Bronchial epithelial cell (primary cell): ENCODE measurements at regions not wholly inside any gene's neighbourhood (a gene's known extent, or its start where the extent isn't known, plus 50 kb on each side); places are given as distances from the start of the nearest gene placed in this dataset.

Experiments
- DNase-seq: peaks from one replicate; pipeline ENCODE4 v3.0.0-alpha.2; 2010; ENCODE audit warnings: low read depth
- FAIRE-seq: peaks from 2 replicates; lab custom pipeline; 2011; peaks lifted over from hg19 to GRCh38; lab: Jason Lieb, UNC
- H3K27me3 ChIP-seq: 2 replicates; pipeline ENCODE4 v1.5.1; 2011; ENCODE audit warnings: low read length; ENCODE audit not compliant: control insufficient read depth, insufficient read depth
- H3K36me3 ChIP-seq: 2 replicates; pipeline ENCODE4 v1.5.1; 2011; ENCODE audit warnings: low read length; ENCODE audit not compliant: control insufficient read depth, insufficient read depth
- H3K4me3 ChIP-seq: 2 replicates; pipeline ENCODE4 v1.5.1; 2011; ENCODE audit warnings: mild to moderate bottlenecking, low read depth, low read length, control low read depth
- CTCF ChIP-seq: IDR thresholded peaks from 2 replicates; pipeline ENCODE4 v1.5.1; 2011; ENCODE audit warnings: mild to moderate bottlenecking, moderate library complexity, low read length, control low read depth, inconsistent platforms; ENCODE audit not compliant: insufficient read depth, severe bottlenecking

GRCh38 chr10:50992972-50993766 is 81.1 kb upstream of the PRKG1 start:
- no peak overlapping the region for H3K4me3 ChIP-seq
- FAIRE-seq (peak; percentile 32), DNase-seq (peak; percentile 22)
- no peak for TF ChIP-seq CTCF
- H3K36me3 ChIP-seq = no peaks in the 10 kb centered on the region
- peaks cover 5% of the 10 kb centered on the region for H3K27me3 ChIP-seq

GRCh38 chr10:50993771-50994251 is 80.5 kb upstream of the PRKG1 start:
- Histone ChIP-seq H3K27me3 (peaks cover 5% of the 10 kb centered on the region), H3K36me3 (no peaks in the 10 kb centered on the region), H3K4me3 (no peak overlapping the region)
- FAIRE-seq (no peak), DNase-seq (peak; percentile 74)
- TF ChIP-seq CTCF = no peak

DNA sequence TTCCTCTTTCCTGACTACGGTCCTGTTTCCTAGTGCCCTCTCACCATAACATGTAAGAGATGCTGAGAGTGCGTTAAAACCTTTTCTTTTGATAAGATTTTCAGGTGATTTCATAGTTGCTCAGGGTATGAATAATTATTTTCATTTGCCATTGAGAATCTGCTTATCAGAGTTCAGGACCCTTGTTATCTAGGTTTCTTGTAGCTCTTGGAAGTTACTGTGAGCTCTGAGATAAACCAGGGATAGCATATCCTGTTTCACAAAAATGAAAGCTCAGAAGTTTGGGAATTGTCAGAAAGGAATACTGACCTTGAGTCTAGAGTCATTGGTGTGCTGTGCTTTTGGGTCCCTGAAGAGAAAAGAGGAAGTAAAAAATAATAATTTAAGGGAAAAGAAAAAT is 76.8 kb upstream of the PRKG1 start:
- no peak overlapping the region for H3K4me3 ChIP-seq
- no peak for TF ChIP-seq CTCF
- FAIRE-seq (no peak), DNase-seq (no peak)
- no peaks in the 10 kb centered on the region for H3K27me3 ChIP-seq
- H3K36me3 ChIP-seq = no peaks in the 10 kb centered on the region

DNA sequence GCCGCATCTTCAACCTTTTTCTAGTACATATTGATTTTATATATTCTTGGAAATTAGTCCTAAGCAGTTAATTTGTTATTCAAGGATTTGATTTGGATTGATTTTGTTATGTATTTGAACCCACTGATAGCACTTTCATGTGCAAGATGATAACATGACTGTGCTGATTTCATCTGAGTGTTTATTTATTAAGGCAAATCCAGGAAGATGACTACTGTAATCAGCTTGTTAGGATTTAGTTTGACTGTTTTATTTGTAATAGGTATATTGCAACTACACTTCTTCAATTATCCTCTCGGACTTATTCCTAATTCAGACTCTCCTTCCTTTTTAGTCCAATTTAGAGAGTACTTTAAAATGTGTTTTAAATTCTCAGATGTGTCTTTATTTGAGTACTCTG is 75.1 kb upstream of the PRKG1 start:
- FAIRE-seq = no peak

GRCh38 chr10:51000164-51000563 is 74.1 kb upstream of the PRKG1 start:
- no peak for TF ChIP-seq CTCF
- DNase-seq (peak; percentile 63), FAIRE-seq (no peak)
- Histone ChIP-seq H3K27me3 (no peaks in the 10 kb centered on the region), H3K36me3 (no peaks in the 10 kb centered on the region), H3K4me3 (no peak overlapping the region)

More for the DNA sequence above, 75.1 kb upstream of the PRKG1 start:
- Histone ChIP-seq H3K36me3 (no peaks in the 10 kb centered on the region), H3K4me3 (no peak overlapping the region), H3K27me3 (no peaks in the 10 kb centered on the region)
- no peak for DNase-seq
- TF ChIP-seq CTCF = no peak

DNA sequence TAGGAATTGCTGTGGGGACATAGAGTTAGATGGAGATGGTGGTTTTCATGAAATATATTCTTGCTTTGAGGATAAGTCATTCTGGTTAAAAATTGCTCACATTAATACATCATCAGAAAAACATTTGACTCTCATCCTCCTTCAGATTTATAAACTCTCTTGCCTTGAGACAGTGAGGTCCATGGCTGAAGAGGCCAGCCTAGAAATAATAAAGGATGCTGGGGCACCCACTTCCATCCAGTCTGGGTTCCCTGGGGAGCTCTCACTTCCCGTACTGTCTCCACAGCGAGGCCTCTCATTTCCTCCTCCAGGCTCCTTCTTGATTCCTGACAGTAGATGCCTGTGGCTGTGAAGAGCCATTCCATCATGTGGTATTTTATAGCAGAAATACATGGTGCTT is 73.3 kb upstream of the PRKG1 start:
- no peak for TF ChIP-seq CTCF
- no peaks in the 10 kb centered on the region for H3K36me3 ChIP-seq
- DNase-seq (no peak), FAIRE-seq (no peak)
- no peaks in the 10 kb centered on the region for H3K27me3 ChIP-seq
- H3K4me3 ChIP-seq = no peak overlapping the region
